BLaER1 (cell line): ENCODE measurements at regions not wholly inside any gene's neighbourhood (a gene's known extent, or its start where the extent isn't known, plus 50 kb on each side); places are given as distances from the start of the nearest gene placed in this dataset.

Source experiments
- H3K27ac ChIP-seq: shearing (Covaris generic); formaldehyde crosslinking; 2 replicates; pipeline ENCODE4 v1.8.1; 2022
- H3K27me3 ChIP-seq: shearing (Covaris generic); formaldehyde crosslinking; 2 replicates; pipeline ENCODE4 v1.8.1; 2022
- H3K36me3 ChIP-seq: shearing (Covaris generic); formaldehyde crosslinking; 2 replicates; pipeline ENCODE4 v1.8.1; 2022
- H3K4me1 ChIP-seq: shearing (Covaris generic); formaldehyde crosslinking; 2 replicates; pipeline ENCODE4 v1.8.1; 2022
- H3K4me2 ChIP-seq: shearing (Covaris generic); formaldehyde crosslinking; 2 replicates; pipeline ENCODE4 v1.8.1; 2022
- H3K4me3 ChIP-seq: shearing (Covaris generic); formaldehyde crosslinking; 2 replicates; pipeline ENCODE4 v1.8.1; 2022
- H3K9ac ChIP-seq: shearing (Covaris generic); formaldehyde crosslinking; 2 replicates; pipeline ENCODE4 v1.8.1; 2022
- H3K9me3 ChIP-seq: shearing (Covaris generic); formaldehyde crosslinking; 2 replicates; pipeline ENCODE4 v1.8.1; 2022
- H4K20me1 ChIP-seq: shearing (Covaris generic); formaldehyde crosslinking; 2 replicates; pipeline ENCODE4 v1.8.1; 2022
- Cebpa-rat ChIP-seq: shearing (Covaris generic); IDR thresholded peaks from 2 replicates; pipeline ENCODE4 v1.8.1; 2022

DNA sequence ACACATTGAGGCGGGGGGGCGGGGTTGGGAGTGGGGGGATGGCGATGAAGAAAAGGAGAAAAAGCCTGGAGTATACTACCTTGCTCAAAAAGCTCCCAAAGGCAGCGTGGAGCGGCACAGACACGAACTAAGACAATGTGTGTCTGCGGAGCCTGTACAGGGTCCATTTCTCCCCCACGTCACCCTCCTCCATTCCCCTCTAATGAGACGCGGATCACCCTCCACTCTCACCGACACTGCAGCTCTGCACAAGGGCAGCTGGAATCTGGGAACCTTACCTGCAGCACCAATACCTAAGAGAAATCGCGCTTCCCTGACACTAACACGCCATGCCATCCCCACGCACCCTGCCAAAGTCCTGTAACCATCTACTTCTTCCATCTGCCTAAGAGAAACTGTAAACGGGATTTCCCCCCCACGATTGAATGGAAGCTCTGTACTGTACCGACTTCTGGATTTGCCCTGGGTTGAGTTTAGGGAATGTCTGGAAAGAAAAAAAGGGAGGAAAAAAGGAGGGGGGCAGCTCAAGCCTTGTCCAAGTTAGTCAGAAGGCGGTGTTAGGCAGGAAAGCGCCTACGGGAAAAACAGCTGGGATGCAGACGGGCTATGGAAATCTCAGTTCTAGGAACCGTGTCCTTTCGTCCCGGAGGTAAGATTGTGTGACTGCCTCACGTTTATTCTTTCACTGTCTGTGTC lies 125.7 kb upstream of the C11orf58 start:
- peaks cover 14% of the 10 kb centered on the region for H3K9me3 ChIP-seq
- no peak overlapping the region for H3K9ac ChIP-seq
- no peak overlapping the region for H3K27ac ChIP-seq
- peaks cover 77% of the 10 kb centered on the region for H4K20me1 ChIP-seq
- no peaks in the 10 kb centered on the region for H3K36me3 ChIP-seq
- no peak for TF ChIP-seq Cebpa-rat
- H3K4me2 ChIP-seq = peak overlapping the region; percentile 79
- peaks cover 13% of the 10 kb centered on the region for H3K4me1 ChIP-seq
- peak overlapping the region; percentile 53 for H3K4me3 ChIP-seq
- peaks cover 84% of the 10 kb centered on the region for H3K27me3 ChIP-seq

DNA sequence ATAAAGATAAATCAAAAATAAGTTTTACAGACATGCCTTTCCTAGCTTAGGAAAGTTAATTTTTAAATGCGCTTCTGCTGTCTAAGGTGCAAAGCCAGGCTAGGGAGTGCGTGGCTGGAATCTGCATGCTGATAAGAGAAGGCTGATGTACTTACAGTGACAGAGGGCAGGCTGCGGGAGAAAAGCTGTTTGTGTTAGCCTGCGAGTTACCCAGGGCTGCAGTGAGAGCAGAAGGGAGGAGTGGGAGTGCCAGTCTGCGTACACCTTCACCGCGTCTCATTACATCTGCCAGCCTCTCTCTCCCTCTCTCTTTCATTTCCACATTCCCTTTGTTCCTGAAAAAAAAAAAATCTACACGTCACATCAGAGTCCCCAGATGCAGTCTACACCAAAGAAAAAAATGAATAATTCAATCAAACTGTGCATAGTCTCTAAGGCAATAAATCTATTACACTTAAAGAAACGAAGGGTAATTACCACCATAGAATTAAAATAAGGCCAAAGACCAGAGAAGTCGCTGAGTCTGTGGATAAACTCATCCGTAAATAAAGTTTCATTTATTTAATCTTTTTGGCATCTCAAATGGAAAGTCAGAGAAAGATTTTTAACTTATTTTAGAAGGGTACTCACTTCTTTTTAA lies 126.4 kb upstream of the C11orf58 start:
- no peak overlapping the region for H3K4me3 ChIP-seq
- H4K20me1 ChIP-seq = peaks cover 83% of the 10 kb centered on the region
- no peaks in the 10 kb centered on the region for H3K36me3 ChIP-seq
- peaks cover 14% of the 10 kb centered on the region for H3K9me3 ChIP-seq
- peaks cover 91% of the 10 kb centered on the region for H3K27me3 ChIP-seq
- no peak overlapping the region for H3K4me2 ChIP-seq
- no peak for TF ChIP-seq Cebpa-rat
- H3K9ac ChIP-seq = no peak overlapping the region
- H3K4me1 ChIP-seq = peaks cover 18% of the 10 kb centered on the region
- H3K27ac ChIP-seq = no peak overlapping the region

- peaks cover 96% of the 10 kb centered on the region for H3K27me3 ChIP-seq
Measured at GRCh38 chr11:16611401-16611921, 127.0 kb upstream of the C11orf58 start.

DNA sequence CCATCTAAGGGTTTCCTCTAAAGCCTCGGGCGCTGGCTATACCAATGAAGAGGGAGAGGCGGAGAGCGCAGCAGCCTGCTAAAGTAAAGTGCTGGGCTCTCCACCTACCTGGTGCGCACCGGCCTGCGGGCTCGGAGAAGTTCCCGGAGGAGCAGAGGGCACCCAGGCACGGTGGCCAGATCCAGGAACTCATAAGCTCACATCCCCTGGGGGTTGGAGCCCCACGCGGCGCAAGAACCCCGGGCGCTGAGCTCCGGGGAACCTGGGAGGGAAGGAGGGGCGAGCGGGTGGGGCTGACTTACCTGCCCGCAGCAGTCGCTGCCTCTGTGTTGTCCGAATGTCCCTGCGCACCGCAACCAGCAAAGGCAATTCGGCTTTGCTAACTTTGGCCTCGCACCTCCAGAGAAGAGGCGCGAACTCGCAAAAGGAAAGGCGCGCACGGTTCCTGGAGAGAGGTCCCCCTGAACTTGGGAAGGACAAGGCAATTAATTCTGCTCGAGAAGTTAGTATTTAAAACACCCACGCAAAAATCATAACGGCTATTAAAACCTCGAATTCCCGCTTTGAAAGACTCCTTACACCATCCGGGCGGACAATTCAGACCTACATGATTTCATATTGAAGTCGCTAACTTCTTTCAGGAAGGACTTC lies 127.6 kb upstream of the C11orf58 start:
- Histone ChIP-seq H3K36me3 (no peaks in the 10 kb centered on the region), H3K4me2 (no peak overlapping the region), H3K9me3 (peaks cover 14% of the 10 kb centered on the region), H3K9ac (no peak overlapping the region), H4K20me1 (peaks cover 93% of the 10 kb centered on the region), H3K27me3 (peaks cover 100% of the 10 kb centered on the region), H3K4me1 (peaks cover 26% of the 10 kb centered on the region), H3K4me3 (no peak overlapping the region), H3K27ac (no peak overlapping the region)
- no peak for TF ChIP-seq Cebpa-rat

More at GRCh38 chr11:16611401-16611921, 127.0 kb upstream of the C11orf58 start:
- Histone ChIP-seq H3K4me2 (no peak overlapping the region), H3K9me3 (peaks cover 14% of the 10 kb centered on the region), H3K4me3 (no peak overlapping the region), H3K9ac (no peak overlapping the region), H3K36me3 (no peaks in the 10 kb centered on the region), H4K20me1 (peaks cover 89% of the 10 kb centered on the region), H3K4me1 (peaks cover 24% of the 10 kb centered on the region), H3K27ac (no peak overlapping the region)
- TF ChIP-seq Cebpa-rat = no peak

GRCh38 chr11:16610213-16610737 lies 128.2 kb upstream of the C11orf58 start:
- H3K36me3 ChIP-seq = no peaks in the 10 kb centered on the region
- H4K20me1 ChIP-seq = peaks cover 95% of the 10 kb centered on the region
- H3K4me1 ChIP-seq = peaks cover 26% of the 10 kb centered on the region
- H3K4me3 ChIP-seq = no peak overlapping the region
- H3K27ac ChIP-seq = no peak overlapping the region
- peaks cover 100% of the 10 kb centered on the region for H3K27me3 ChIP-seq
- H3K9me3 ChIP-seq = peaks cover 14% of the 10 kb centered on the region
- H3K9ac ChIP-seq = no peak overlapping the region
- no peak overlapping the region for H3K4me2 ChIP-seq
- TF ChIP-seq Cebpa-rat = no peak

DNA sequence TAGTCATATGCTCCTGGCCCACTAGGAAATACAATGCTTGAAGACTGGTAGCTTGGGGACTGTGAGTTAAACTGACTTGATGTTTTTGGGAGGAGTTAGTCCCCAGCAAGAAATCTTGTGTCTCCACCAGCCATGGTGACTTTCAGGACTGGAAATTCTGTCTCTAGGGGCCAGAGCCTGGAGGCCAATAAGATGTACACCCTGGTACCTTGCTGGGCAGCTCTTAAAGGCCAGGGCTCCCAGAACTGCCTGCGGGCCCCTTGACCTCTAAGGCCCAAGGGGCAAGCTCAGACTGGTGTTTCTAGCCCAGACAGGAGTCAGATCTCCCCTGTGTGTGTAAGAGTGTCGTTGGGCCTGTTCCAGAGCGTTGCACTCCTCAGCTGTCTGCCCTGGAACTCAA lies 128.7 kb upstream of the C11orf58 start:
- Histone ChIP-seq H3K27me3 (peaks cover 100% of the 10 kb centered on the region), H4K20me1 (peaks cover 95% of the 10 kb centered on the region), H3K36me3 (no peaks in the 10 kb centered on the region), H3K9me3 (peaks cover 14% of the 10 kb centered on the region), H3K27ac (no peak overlapping the region), H3K9ac (no peak overlapping the region), H3K4me3 (no peak overlapping the region), H3K4me1 (peaks cover 31% of the 10 kb centered on the region), H3K4me2 (no peak overlapping the region)
- TF ChIP-seq Cebpa-rat = no peak

DNA sequence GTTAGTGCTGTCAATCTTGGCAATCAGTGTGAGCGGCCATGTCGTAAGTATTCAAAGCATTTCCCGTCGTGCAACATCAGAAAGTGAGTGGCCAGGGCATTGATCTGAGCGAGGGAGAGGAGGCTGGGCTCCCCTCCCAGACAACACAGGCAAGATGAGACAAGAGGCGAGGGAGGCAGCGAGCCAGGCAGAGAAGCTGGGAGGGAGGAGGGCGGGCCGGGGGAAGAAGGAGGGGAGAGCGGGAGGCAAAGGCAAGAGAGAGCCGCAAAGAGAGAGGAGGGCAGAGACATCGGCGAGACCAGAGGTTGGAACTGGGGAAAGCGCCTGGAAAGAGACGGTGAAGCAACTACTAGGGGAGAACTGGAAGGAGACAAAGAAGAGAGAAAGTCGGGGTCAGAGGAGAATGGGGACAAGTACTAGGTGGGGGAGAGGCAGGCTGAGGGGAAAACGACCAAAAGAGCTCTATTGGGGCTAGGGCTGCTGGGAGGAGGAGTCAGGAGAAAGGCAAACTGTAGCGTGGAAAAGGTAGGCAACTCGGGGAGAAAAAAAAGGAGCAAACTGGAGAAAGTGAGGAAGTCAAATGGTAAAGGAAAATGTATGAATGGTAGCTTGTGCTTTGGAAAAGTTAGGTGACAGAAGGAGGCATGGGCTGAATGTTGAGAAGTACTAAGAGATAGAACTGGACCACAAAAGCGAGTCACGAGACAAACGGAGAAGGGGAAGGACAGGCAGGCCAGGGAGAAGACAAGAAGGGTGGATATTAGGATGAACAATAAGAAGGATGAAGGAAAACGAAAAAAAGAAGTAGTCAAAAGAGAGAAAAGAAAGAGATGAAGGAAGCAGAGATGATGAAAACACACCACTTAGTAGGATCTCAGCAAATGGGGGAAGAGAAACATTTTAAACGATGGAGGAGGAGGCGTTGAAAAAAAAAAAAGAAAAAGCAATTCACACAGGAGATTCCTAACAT lies 130.5 kb upstream of the C11orf58 start:
- Histone ChIP-seq H3K9me3 (peaks cover 14% of the 10 kb centered on the region), H3K4me3 (peak overlapping the region; percentile 69; the same call in 1 of the 2 replicates), H4K20me1 (peaks cover 93% of the 10 kb centered on the region), H3K27ac (no peak overlapping the region), H3K4me1 (peaks cover 31% of the 10 kb centered on the region), H3K9ac (no peak overlapping the region), H3K4me2 (no peak overlapping the region), H3K36me3 (no peaks in the 10 kb centered on the region), H3K27me3 (peaks cover 100% of the 10 kb centered on the region)
- no peak for TF ChIP-seq Cebpa-rat

GRCh38 chr11:16606784-16607674 lies 131.4 kb upstream of the C11orf58 start:
- H3K4me1 ChIP-seq = peaks cover 31% of the 10 kb centered on the region
- H3K9me3 ChIP-seq = peaks cover 14% of the 10 kb centered on the region
- H3K4me3 ChIP-seq = peak overlapping the region; percentile 69
- H4K20me1 ChIP-seq = peaks cover 85% of the 10 kb centered on the region
- no peaks in the 10 kb centered on the region for H3K36me3 ChIP-seq
- H3K9ac ChIP-seq = no peak overlapping the region
- no peak for TF ChIP-seq Cebpa-rat
- peak overlapping the region; percentile 99 for H3K4me2 ChIP-seq
- H3K27ac ChIP-seq = no peak overlapping the region
- H3K27me3 ChIP-seq = peaks cover 100% of the 10 kb centered on the region
